GOT3 (cell line): ENCODE measurements at regions not wholly inside any gene's neighbourhood (a gene's known extent, or its start where the extent isn't known, plus 50 kb on each side); places are given as distances from the start of the nearest gene placed in this dataset.
"Not testable (repeated sequence)": the region's sequence is repeated elsewhere in the genome, so short reads cannot be mapped to it uniquely, and the experiment has no call there.

Experiments
- DNase-seq: peaks from one replicate; lab custom pipeline; 2025; ENCODE audit warnings: mixed read lengths; lab: John Stamatoyannopoulos, UW

DNA sequence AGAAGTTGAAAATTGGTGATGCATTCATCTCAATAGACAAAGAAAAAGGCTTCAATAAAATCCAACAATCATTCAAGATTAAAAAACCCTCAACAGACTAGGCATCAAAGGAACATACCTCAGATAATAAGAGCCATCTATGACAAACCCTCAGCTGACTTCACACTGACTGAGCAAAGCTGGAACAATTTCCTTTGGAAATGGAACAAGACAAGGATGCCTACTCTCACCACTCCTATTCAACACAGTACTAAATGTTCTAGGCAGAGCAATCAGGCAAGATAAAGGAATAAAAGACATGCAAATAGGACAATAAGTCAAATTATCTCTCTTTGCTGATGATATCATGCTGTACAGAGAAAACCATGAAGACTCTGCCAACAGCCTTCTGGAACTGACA lies 1188.1 kb downstream of the DTWD2 start:
- DNase-seq, result no peak

DNA sequence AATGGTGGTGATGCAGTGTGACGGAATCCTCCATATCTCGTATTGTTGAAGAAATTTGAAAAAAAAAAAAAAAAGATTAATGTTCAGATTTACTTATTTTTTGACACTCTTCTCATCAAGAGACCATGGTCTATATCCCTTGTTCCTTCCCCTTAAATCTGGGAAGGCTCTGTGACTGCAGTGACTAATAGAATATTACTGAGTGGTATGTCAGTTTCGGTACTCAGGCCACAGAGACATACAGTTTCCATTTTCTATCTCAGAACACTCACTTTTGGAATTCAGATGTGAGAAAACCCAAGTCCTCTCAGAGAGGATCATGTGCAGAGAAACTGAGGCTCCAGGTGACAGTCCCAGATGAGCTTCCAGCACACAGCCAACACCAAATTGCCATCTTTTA lies 1193.5 kb downstream of the DTWD2 start:
- no peak for DNase-seq

DNA sequence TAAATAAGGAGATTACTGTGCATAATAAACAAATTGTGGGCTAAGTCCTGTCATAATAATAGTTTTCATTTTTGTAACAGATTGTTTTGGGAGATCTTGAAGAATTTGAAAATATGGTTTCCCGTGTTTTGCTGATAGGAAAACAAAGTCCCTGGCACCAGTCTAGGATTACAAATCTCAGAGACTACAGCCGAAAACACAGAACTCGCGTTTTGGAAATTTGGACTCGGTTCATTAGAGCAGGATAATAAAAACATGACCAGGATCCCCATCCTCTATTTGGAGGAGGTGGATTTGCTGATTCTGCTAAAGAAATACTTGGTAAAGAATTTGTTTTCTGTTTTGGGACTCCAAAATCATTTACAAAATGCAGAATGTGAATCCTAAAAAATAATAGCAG lies 1194.4 kb downstream of the DTWD2 start:
- DNase-seq, result no peak

DNA sequence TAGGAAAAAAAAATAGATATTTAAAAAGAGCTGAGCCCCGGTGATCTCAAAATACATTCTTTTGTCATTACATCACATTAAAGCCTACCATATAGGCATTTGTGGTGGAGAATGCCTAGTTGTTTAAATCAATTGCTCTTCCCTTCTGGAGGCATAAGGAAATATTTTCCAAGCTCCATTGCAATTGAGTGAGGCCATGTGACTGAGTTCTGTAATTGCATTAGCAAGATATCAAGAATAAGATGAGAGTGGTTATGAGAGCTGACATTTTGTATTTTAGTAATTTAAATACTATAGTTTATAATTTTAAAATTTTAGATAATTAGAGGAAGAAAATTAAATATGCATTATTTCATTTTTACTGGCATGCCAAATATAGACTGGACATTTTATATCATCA lies 1195.9 kb downstream of the DTWD2 start:
- DNase-seq, result no peak

DNA sequence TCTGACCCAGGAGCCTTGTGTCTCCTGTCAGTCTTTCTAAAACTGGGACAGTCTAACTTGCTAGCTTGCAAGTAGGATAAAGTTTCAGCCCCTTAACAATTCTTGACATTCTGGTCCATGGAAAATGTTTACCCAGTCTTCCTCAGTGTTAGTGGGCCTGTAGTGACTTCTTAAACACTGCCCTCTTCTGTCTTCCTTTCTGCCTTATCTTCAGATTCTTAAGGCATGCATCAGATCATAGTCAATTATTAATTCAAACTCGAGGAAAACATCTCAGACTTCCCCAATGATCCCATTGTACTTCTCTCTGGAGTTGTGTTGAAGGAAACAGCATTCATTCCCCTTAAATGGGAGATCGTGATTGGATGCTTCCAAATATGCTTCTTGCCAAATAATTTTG lies 1199.8 kb downstream of the DTWD2 start:
- no peak for DNase-seq

DNA sequence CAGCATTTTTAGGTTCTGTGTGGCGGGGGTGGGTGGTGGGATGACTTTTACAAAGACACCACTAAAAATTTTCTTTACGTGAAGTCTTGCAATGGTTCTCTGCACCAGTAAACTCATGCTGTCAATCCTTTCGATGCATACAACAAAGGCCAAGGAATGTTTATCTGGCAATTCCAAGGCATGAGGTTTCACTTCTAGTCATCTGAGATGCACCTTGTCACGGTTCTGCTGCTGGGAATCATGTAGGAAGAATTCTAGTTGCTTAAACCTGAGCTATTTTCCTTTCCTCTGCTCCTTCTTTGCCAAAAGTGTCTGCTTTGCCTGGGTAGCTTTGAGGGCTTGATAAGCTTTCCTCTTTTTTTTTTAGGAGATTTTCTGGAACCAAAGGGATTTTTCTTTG lies 1204.5 kb upstream of the SEMA6A start:
- no peak for DNase-seq

DNA sequence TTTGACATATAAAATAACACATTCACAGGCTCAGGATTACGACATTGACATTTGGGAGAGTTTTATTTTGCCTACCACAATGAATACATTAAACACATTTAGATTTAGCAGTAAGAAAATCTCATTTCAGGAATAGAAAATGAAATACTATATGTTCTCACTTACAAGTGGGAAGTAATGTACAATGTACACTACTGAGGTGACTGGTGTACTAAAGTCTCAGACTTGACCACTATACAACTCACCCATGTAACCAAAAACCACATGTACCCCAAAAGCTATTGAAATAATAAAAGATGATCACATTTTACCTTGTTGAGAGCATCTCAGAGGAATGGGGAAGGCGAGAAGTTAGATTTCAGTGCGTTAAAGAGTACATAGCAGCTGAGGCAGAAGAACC lies 1202.4 kb upstream of the SEMA6A start:
- DNase-seq, result no peak

DNA sequence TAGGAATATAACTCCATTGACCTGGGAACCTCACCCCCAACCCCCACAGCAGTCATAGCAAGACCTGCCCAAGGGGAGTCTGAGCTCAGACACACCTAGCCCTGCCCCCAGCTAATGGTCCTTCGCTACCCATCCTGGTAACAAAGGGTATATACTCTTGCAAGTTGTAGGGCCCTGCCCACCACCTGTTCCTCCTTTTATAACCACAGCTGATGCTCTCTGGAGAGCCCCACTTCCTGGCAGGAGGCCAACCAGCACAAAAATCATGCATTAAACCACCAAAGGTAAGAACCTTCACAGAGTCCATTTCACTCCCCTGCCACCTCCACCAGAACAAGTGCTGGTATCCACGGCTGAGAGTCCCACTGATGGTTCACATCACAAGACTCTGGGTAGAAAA lies 1195.3 kb upstream of the SEMA6A start:
- no peak for DNase-seq

DNA sequence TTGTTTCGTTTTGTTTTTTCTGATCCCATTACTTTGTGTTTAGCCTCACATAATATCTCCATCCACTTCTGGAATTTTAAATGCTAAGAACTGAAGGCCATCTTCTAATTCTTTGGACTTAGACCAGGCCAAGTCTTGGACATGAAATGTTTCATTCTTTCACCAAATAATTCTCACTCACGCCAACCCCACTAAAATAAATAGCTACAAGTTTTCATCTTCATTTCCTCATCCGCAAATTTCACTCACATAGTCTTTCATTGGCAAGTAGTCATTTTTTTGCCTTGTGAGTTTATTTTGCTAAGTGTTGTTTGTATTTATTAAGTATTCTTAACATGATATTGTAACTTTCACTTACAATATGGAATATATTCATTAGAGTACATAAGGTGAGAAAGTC lies 1188.6 kb upstream of the SEMA6A start:
- DNase-seq, result no peak

DNA sequence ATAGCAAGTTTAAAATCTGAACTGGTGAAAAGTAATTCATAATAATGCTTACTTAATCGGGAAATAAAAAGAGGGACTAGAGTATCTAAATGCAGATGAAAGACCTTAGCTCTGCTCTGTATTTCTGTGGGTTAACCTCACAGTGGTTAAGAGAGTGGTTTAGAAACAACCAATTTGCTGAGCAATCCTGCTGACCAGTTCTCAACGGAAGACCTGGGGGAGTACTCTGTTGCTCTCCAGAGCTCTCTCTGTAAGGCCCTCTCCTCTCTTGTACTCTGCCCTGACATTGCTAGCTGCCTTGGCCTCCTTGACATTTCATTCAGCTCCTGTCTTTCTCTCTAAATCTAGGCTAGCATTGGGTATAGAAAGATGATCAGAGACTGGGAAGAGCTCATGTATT lies 1186.6 kb upstream of the SEMA6A start:
- DNase-seq, result no peak

DNA sequence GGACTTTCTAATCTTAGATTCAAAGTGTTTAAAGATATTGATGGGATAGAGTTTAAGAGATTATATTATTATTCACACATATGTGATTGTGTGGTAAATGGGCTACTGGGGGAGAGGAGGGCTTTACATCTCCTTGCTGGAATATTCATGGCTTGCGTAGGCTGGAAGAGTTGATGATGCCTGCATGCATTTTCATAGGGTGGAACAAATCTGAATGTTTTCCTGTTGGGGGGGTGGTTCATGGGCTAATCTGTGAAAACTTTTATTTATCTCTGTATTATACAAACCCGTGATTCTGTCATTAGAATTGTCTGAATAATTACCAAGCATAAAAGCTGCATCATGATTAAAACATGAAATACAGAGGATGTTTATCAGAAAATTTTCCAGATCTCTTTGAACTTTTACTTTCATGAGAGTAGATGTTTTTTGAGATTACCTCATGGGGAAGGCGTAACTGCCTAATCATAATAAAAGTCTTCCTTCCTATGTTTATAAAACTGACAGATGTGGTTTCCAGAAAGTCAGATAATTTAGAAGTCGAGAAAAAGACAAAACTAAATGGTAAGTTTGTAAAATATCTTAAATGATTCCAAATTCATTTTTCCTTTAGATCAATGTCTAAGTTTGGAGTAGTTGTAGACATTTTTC lies 1185.4 kb upstream of the SEMA6A start:
- no peak for DNase-seq

DNA sequence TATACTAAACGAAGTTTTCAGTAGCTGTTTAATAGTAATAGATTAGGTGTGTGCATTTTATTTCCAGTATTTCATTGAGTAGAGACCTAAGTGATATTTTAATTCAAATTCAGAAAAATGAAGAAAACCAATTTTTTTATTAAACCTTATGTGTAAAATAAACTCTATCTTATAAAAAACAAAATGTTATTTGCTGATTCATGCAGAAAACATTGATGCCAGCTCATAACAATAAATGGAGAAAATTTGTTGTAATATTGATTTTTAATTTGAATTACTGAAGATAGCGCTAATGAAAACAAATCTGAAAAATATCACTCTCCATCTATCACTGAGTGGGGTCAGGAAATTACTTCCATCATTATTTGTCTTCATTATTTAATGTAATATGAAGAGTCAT lies 1177.8 kb upstream of the SEMA6A start:
- no peak for DNase-seq

DNA sequence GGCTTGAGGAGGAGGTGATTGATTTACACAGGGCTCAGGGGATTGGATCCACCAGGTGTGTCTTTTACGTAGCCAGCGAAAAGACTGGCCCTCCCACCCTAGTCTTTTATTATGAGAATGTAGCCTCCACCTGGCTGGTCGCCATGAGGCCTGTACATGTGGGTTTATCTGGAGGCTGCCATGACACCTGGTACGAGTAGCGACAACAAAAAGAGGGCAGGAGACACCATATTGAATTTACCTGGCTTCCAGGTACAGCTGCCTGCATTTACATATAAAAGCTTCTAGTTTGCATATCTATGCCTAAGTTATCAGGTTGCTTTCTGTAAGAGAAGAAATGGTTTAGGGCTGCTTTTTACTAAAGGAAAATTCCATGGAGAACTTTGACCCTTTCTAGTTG lies 1173.7 kb upstream of the SEMA6A start:
- no peak for DNase-seq

DNA sequence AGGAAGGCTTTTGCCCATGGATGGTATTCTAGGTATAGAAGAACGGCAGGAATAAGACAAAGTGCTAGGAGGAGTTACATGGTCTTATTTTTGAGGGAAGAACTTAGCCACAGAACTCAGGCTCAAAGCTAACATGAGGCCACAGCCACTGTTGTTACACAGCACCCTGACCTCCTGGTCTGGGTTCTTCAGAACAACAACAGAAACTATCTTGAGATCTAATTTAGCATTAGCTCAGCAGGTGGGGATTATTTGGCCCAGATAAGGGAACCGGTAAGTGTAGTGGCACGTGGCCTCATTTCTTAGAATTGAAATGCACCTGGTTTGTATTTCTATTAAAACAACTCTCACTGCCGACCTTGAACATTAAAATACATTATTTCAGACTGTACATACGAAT lies 1168.7 kb upstream of the SEMA6A start:
- DNase-seq, result no peak

DNA sequence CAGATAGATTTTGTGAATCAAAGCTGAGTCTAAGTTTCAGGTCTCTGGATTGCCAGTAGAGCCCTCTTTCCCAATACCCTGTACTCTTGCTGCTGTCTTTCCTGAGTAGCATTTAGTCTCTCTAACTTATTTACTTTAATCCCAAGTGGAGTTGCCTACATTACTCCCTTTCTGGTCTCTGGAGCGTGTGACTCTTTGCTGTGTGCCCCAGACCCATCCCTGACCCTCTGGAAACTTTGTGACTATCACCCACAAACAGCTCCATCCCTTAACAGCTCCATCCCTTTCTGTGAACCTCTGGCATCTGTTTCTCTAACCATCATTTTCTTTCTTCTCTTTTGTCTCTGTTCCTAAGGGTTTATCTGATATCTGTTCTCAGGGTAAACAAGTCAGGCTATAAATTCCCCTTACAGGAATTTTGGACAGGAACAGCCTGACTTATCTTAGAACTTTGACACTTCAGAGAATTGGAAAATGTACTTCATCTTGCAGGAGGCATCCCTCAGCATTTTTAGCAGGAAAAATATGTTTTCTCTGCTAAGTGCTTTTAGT lies 1167.1 kb upstream of the SEMA6A start:
- DNase-seq, result no peak

DNA sequence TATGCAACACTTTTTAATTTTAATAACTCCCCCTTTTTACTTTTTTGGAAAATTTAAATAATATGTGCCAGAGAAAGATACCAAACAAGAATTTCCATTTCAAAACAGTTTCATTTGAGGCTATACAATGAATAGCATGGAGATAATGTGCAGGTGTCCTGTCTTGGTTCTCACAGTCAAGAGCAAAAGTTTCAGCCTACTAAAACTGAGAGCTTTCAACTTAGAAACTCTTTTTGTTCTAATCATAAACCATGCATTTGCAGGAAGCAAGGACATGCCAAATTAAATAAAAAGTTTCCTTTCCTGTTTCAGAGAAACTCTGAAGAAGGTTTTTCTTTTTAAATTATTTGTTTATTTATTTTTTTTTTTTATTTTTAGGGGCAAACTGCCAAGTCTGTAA lies 1165.6 kb upstream of the SEMA6A start:
- DNase-seq, result no peak

DNA sequence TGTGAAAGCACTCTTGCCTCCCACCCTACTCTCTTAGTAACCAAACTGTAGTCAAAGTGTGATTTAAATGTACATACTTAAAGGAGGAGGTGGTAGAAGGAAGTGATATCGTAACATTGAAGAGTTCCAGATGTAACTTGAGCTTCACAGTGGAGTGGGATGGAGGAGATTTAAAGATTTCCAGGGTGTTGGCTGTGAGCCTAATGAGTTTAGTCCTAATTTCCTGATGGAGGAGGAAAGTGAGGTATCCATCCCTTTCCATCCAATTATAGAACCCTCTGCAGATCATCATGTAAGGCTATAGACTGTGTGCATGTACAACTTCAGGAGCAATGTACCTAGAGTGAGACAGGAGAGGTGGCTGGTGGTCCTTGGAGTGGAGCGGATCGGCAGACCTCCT lies 1163.9 kb upstream of the SEMA6A start:
- DNase-seq, result no peak

DNA sequence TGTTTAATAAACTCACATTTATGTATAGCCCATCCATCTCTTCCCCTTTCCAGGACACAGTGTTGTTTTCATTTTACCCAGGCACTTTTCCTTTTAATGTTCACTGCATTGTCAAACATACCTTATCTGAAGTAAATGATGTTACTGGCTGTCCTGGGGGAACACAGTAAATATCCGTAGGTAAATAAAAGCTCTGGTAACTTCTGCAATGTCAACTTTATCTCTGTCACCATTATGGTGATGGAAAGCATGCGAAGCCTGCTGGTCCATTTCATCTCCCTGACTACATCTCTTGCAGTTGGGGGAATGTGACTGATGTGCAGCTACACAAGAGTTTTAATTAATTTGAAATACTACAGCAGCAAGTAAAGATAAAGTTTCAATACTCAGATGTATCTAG lies 1162.1 kb upstream of the SEMA6A start:
- no peak for DNase-seq

DNA sequence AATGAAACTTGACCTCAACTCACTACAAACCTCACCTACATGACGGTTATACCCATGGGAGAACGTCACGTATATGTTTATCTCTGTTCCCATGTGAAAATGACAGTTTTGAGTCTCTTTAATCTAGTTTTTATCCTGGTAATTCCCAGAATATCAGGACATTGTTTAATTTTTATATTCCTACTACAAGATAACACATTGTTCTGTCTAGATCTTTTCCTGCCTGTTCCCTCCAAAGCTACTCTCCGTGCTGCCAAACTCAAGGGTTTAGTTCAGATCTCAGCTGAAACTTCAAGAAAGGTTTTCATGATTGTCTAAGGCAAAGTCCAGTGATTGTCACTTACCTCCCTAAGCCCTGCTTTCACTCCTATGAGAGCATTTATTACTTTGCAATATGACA lies 1159.4 kb upstream of the SEMA6A start:
- no peak for DNase-seq

DNA sequence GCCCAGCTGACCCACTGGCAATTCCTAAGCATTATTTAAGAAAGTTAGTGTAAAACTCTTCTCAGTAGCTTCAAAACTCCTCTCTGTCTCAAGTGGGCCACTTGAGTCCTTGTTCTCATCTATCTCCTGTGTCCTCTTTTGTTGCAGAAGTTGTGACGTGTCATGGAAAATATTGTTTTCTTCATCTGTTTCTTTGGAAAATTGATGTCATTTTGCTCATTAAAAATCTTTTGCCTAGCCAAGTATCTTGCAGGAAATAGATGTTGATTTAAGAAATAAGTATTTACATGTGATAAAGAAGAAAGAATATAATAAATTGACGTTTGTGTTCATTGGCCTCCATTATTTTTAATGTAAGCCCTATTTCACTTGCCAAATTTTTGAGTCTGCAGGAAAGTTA lies 1158.4 kb upstream of the SEMA6A start:
- DNase-seq, result no peak

DNA sequence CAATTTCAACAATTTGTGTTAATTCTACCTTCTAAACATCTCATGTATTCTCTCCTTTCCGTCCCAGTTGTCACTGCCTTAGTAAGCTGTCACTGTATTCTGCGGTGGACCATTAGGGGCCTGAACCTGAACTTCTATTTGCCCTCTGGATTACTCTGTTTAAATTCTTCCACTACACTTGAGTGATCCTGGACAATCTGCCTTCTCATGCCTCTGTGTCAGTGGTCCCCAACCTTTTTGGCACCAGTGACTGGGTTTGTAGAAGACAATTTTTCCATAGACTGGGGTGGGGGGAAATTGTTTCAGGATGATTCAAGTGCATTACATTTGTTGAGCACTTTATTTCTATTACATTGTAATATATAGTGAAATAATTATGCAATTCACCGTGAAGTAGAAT lies 1157.6 kb upstream of the SEMA6A start:
- no peak for DNase-seq

DNA sequence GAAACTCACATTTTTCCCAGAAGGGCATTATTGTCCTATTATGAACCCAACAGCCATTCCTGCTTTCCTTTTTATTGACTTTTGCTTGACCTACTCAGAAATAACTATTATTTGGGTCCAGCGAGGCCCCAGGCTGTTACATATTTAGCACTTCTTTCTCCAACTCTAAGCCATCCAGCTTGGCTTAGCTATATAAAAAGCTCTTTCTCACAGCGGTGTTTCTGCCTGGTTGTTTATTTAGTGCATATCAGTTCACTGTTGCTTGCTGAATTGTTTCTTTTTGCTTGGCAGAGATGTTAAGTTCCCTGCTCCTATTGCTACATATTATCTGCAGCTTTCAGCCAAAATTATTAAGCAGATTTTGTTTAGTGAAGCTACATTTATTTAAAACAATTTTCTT lies 1156.8 kb upstream of the SEMA6A start:
- no peak for DNase-seq

DNA sequence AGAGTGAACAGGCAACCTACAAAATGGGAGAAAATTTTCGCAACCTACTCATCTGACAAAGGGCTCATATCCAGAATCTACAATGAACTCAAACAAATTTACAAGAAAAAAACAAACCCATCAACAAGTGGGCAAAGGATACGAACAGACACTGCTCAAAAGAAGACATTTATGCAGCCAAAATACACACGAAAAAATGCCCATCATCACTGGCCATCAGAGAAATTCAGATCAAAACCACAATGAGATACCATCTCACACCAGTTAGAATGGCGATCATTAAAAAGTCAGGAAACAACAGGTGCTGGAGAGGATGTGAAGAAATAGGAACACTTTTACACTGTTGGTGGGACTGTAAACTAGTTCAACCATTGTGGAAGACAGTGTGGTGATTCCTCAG lies 1146.2 kb upstream of the SEMA6A start:
- DNase-seq, result not testable (repeated sequence)

DNA sequence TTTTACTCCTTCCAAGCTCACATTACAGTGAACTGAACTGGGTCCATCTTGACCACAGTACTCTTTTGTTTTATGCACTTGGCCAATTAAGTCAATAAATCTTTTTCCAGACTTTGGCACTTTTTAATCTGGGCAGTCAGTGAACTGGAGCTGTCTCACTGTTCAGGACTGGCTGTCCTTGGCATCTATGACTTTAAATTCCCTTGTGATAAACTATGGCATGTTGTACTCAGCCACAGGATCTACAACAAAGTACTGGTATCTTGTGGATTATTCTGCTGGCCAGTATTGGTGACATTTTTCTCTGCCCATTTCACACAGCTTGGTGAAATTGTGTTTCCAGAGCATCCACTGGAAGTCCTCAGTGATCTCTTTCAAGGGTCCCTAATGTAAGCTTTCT lies 1144.8 kb upstream of the SEMA6A start:
- DNase-seq, result no peak
